SK-N-SH (cell line): ENCODE measurements at regions not wholly inside any gene's neighbourhood (a gene's known extent, or its start where the extent isn't known, plus 50 kb on each side); places are given as distances from the start of the nearest gene placed in this dataset.

Experiments used
- CTCF ChIA-PET: fragments of 300-600, 350-600 bp; formaldehyde crosslinking; extraction: SDS; loops from one replicate; lab custom pipeline; 2021; lab: Yijun Ruan, JAX
- POLR2A ChIA-PET: fragments of 350-600 bp; sonication (Branson Sonifier 250); formaldehyde crosslinking; extraction: SDS; loops from one replicate; lab custom pipeline; 2020; ENCODE audit warnings: antibody characterized with exemption, inconsistent platforms; lab: Yijun Ruan, JAX
- DNase-seq: peaks from one replicate; pipeline ENCODE4 v3.0.0; 2012
- H2AFZ ChIP-seq: fragments of 200-600 bp; sonication (generic); 2 replicates; pipeline ENCODE4 v1.8.1; 2016; ENCODE audit warnings: antibody characterized with exemption, mild to moderate bottlenecking, low read depth
- H3F3A ChIP-seq: fragments of 200-600 bp; sonication (generic); replicated peaks from 2 replicates; pipeline ENCODE3; 2016; ENCODE audit warnings: antibody characterized with exemption, mild to moderate bottlenecking; ENCODE audit not compliant: insufficient read depth
- H3K27ac ChIP-seq, 2 experiments: fragments of 200-500 bp in 1 of 2; fragments of 200-600 bp in 1 of 2; sonication (Bioruptor generic) in 1 of 2; sonication (generic), shearing (Covaris generic) in 1 of 2; 2 replicates each; pipeline versions ENCODE4 v1.5.1 to v1.6.1; 2014 to 2016; ENCODE audit warnings: low read depth in 2 of 2, inconsistent platforms in 1 of 2, low read length in 1 of 2, mild to moderate bottlenecking in 1 of 2, mixed read lengths in 1 of 2
- H3K27me3 ChIP-seq: fragments of 200-600 bp; sonication (generic), shearing (Covaris generic); 2 replicates; pipeline ENCODE4 v1.6.1; 2016; ENCODE audit warnings: mixed run types; ENCODE audit not compliant: insufficient read depth
- H3K36me3 ChIP-seq, 2 experiments: fragments of 200-500 bp in 1 of 2; fragments of 200-600 bp in 1 of 2; sonication (Bioruptor generic) in 1 of 2; sonication (generic) in 1 of 2; replicated peaks in 1 of 2; 2 replicates each; pipeline versions ENCODE3 to v1.5.1; 2014 to 2016; ENCODE audit warnings: low read length in 1 of 2, mild to moderate bottlenecking in 1 of 2; ENCODE audit not compliant: insufficient read depth in 2 of 2, control insufficient read depth in 1 of 2
- H3K4me1 ChIP-seq, 2 experiments: fragments of 200-500 bp in 1 of 2; fragments of 200-600 bp in 1 of 2; sonication (Bioruptor generic) in 1 of 2; sonication (generic), shearing (Covaris generic) in 1 of 2; 2 replicates each; pipeline versions ENCODE4 v1.5.1 to v1.6.1; 2014 to 2016; ENCODE audit warnings: low read depth in 1 of 2, low read length in 1 of 2, mixed run types in 1 of 2; ENCODE audit not compliant: insufficient read depth in 2 of 2, control insufficient read depth in 1 of 2
- H3K4me2 ChIP-seq: fragments of 200-600 bp; sonication (generic), shearing (Covaris generic); 2 replicates; pipeline ENCODE4 v1.6.1; 2017; ENCODE audit warnings: mixed run types
- H3K4me3 ChIP-seq, 2 experiments: fragments of 200-500 bp in 1 of 2; fragments of 200-600 bp in 1 of 2; sonication (Bioruptor generic) in 1 of 2; sonication (generic), shearing (Covaris generic) in 1 of 2; 2 replicates each; pipeline versions ENCODE4 v1.5.1 to v1.8.1; 2014 to 2016; ENCODE audit warnings: low read depth in 2 of 2, inconsistent platforms in 1 of 2, low read length in 1 of 2, mild to moderate bottlenecking in 1 of 2, mixed read lengths in 1 of 2, moderate library complexity in 1 of 2
- H3K79me2 ChIP-seq: fragments of 200-600 bp; sonication (generic); 2 replicates; pipeline ENCODE4 v1.8.1; 2017; ENCODE audit warnings: mild to moderate bottlenecking; ENCODE audit not compliant: insufficient read depth
- H3K9ac ChIP-seq: fragments of 200-600 bp; sonication (generic); 2 replicates; pipeline ENCODE4 v1.6.1; 2017; ENCODE audit warnings: mixed run types
- H3K9me2 ChIP-seq: fragments of 200-600 bp; sonication (generic); 2 replicates; pipeline ENCODE4 v1.6.1; 2017; ENCODE audit warnings: mixed run types
- H3K9me3 ChIP-seq: fragments of 200-600 bp; sonication (generic); 2 replicates; pipeline ENCODE4 v1.6.1; 2017; ENCODE audit warnings: mixed run types, mild to moderate bottlenecking, moderate library complexity
- H4K20me1 ChIP-seq: fragments of 200-600 bp; sonication (generic); 2 replicates; pipeline ENCODE4 v1.6.1; 2017; ENCODE audit warnings: mild to moderate bottlenecking, mixed run types; ENCODE audit not compliant: insufficient read depth
- CHD2 ChIP-seq: fragments of 150-350 bp; IDR thresholded peaks from 2 replicates; pipeline ENCODE4 v1.6.1; 2018; ENCODE audit warnings: low read length; ENCODE audit not compliant: partially characterized antibody
- EP300 ChIP-seq, 2 experiments: IDR thresholded peaks; 2 replicates each; pipeline versions ENCODE4 v1.4.0 to v1.6.1; 2012; ENCODE audit warnings: borderline replicate concordance in 1 of 2, low read depth in 1 of 2, low read length in 1 of 2
- EZH2phosphoT487 ChIP-seq: fragments of 200-600 bp; sonication (generic); IDR thresholded peaks from 2 replicates; pipeline ENCODE4 v1.6.1; 2017; ENCODE audit warnings: low read depth, mixed run types, mild to moderate bottlenecking, antibody characterized with exemption, moderate library complexity, borderline replicate concordance
- GABPA ChIP-seq: IDR thresholded peaks from 2 replicates; pipeline ENCODE4 v1.4.0; 2012; ENCODE audit warnings: low read depth, mild to moderate bottlenecking
- JUND ChIP-seq: IDR thresholded peaks from 2 replicates; pipeline ENCODE4 v1.4.0; 2012
- MXI1 ChIP-seq: IDR thresholded peaks from 2 replicates; pipeline ENCODE4 v1.6.1; 2012; ENCODE audit warnings: mild to moderate bottlenecking, low read depth, low read length, improper control_type of control experiment
- NRF1 ChIP-seq: IDR thresholded peaks from 2 replicates; pipeline ENCODE4 v1.6.1; 2012; ENCODE audit warnings: low read depth, mild to moderate bottlenecking, low read length
- RAD21 ChIP-seq: IDR thresholded peaks from 2 replicates; pipeline ENCODE4 v1.6.1; 2012; ENCODE audit warnings: mild to moderate bottlenecking, low read length
- RCOR1 ChIP-seq: fragments of 150-350 bp; IDR thresholded peaks from 2 replicates; pipeline ENCODE4 v1.6.1; 2017; ENCODE audit warnings: antibody characterized with exemption, low read length
- RFX5 ChIP-seq: IDR thresholded peaks from 2 replicates; pipeline ENCODE4 v1.6.1; 2012; ENCODE audit warnings: mild to moderate bottlenecking, improper control_type of control experiment, low read length
- SIN3A ChIP-seq: IDR thresholded peaks from 2 replicates; pipeline ENCODE4 v1.6.1; 2012; ENCODE audit warnings: low read depth, mild to moderate bottlenecking, low read length, moderate library complexity, borderline replicate concordance
- SMC3 ChIP-seq: IDR thresholded peaks from 2 replicates; pipeline ENCODE4 v1.6.1; 2012; ENCODE audit warnings: low read depth, low read length, improper control_type of control experiment
- TAF1 ChIP-seq: IDR thresholded peaks from 2 replicates; pipeline ENCODE4 v1.6.1; 2012; ENCODE audit warnings: low read depth, mild to moderate bottlenecking, low read length, moderate library complexity, borderline replicate concordance
- TCF12 ChIP-seq: IDR thresholded peaks from 2 replicates; pipeline ENCODE4 v1.4.0; 2012
- WGBS: methylation state at CpG from one replicate; pipeline ENCODE4 v1.1.6; 2017; ENCODE audit warnings: low lambda C conversion rate; 5-methylcytosine and 5-hydroxymethylcytosine counted together
- TF ChIP-seq, protein P1 (sequence below): IDR thresholded peaks from 2 replicates; pipeline ENCODE4 v1.6.1; 2012; ENCODE audit warnings: mild to moderate bottlenecking, low read depth, low read length, moderate library complexity
- TF ChIP-seq, protein P2 (sequence below): IDR thresholded peaks from 2 replicates; pipeline ENCODE4; 2012
- TF ChIP-seq, protein P3 (sequence below): IDR thresholded peaks from 2 replicates; pipeline ENCODE4 v1.4.0; 2012; ENCODE audit warnings: low read depth

DNA sequence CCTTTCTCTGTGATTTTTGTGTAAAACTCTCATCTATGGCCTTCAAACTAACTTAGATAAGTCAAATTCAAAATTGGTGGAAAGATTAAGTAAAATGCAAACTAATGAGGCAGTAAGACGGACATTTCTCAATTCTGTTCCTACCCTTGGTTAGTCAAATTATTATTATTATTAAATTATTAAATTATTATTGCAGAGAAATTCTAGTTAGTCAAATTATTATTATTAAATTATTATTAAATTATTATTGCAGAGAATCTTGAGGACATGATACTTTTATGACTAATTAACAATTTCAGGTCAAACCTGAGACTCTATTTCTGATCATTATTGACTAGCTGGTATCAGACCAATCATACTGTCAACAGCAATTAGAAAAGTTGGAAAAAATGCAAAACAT lies 845.0 kb upstream of the NECTIN3 start:
- Histone ChIP-seq H3K27ac (no peak overlapping the region), H3K9me2 (no peaks in the 10 kb centered on the region), H3K79me2 (no peaks in the 10 kb centered on the region), H3K9ac (no peak overlapping the region), H3K36me3 (no peaks in the 10 kb centered on the region), H2AFZ (no peak overlapping the region), H3K4me2 (no peak overlapping the region), H3K4me1 (no peaks in the 10 kb centered on the region), H3K4me3 (no peak overlapping the region), H3K9me3 (no peaks in the 10 kb centered on the region), H4K20me1 (no peaks in the 10 kb centered on the region), H3F3A (no peaks in the 10 kb centered on the region), H3K27me3 (no peaks in the 10 kb centered on the region)
- WGBS = 75% methylated on average over 1 of the region's 1 CpG
- DNase-seq = no peak
- POLR2A ChIA-PET = no interaction called here
- CTCF ChIA-PET = no interaction called here
- TF ChIP-seq, protein P1, sequence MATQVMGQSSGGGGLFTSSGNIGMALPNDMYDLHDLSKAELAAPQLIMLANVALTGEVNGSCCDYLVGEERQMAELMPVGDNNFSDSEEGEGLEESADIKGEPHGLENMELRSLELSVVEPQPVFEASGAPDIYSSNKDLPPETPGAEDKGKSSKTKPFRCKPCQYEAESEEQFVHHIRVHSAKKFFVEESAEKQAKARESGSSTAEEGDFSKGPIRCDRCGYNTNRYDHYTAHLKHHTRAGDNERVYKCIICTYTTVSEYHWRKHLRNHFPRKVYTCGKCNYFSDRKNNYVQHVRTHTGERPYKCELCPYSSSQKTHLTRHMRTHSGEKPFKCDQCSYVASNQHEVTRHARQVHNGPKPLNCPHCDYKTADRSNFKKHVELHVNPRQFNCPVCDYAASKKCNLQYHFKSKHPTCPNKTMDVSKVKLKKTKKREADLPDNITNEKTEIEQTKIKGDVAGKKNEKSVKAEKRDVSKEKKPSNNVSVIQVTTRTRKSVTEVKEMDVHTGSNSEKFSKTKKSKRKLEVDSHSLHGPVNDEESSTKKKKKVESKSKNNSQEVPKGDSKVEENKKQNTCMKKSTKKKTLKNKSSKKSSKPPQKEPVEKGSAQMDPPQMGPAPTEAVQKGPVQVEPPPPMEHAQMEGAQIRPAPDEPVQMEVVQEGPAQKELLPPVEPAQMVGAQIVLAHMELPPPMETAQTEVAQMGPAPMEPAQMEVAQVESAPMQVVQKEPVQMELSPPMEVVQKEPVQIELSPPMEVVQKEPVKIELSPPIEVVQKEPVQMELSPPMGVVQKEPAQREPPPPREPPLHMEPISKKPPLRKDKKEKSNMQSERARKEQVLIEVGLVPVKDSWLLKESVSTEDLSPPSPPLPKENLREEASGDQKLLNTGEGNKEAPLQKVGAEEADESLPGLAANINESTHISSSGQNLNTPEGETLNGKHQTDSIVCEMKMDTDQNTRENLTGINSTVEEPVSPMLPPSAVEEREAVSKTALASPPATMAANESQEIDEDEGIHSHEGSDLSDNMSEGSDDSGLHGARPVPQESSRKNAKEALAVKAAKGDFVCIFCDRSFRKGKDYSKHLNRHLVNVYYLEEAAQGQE = no peak
- TF ChIP-seq RCOR1 (no peak), SIN3A (no peak), NRF1 (no peak), EZH2phosphoT487 (no peak), JUND (no peak), RAD21 (no peak), TCF12 (no peak), EP300 (IDR thresholded peaks at IDR 0.05; ENCODE audit: borderline replicate concordance in 1 of 2, low read depth in 1 of 2, low read length in 1 of 2) (no peak), RFX5 (no peak), TAF1 (no peak), GABPA (no peak), CHD2 (no peak), MXI1 (no peak), SMC3 (no peak)
- TF ChIP-seq, protein P2, sequence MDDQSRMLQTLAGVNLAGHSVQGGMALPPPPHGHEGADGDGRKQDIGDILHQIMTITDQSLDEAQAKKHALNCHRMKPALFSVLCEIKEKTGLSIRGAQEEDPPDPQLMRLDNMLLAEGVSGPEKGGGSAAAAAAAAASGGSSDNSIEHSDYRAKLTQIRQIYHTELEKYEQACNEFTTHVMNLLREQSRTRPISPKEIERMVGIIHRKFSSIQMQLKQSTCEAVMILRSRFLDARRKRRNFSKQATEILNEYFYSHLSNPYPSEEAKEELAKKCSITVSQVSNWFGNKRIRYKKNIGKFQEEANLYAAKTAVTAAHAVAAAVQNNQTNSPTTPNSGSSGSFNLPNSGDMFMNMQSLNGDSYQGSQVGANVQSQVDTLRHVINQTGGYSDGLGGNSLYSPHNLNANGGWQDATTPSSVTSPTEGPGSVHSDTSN = no peak
- TF ChIP-seq, protein P3, sequence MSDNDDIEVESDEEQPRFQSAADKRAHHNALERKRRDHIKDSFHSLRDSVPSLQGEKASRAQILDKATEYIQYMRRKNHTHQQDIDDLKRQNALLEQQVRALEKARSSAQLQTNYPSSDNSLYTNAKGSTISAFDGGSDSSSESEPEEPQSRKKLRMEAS = no peak
